GM21737 (cell line): ENCODE measurements at regions not wholly inside any gene's neighbourhood (a gene's known extent, or its start where the extent isn't known, plus 50 kb on each side); places are given as distances from the start of the nearest gene placed in this dataset.

Experiments used
- ATAC-seq: cut with Tn5 transposase; IDR thresholded peaks from one replicate; pipeline ENCODE4 v1.9.1; 2021; ENCODE audit warnings: mild to moderate bottlenecking, moderate library complexity; ENCODE audit not compliant: unreplicated experiment

GRCh38 chr12:107223821-107224220 is 130.5 kb upstream of the CRY1 start:
- ATAC-seq: no peak

DNA sequence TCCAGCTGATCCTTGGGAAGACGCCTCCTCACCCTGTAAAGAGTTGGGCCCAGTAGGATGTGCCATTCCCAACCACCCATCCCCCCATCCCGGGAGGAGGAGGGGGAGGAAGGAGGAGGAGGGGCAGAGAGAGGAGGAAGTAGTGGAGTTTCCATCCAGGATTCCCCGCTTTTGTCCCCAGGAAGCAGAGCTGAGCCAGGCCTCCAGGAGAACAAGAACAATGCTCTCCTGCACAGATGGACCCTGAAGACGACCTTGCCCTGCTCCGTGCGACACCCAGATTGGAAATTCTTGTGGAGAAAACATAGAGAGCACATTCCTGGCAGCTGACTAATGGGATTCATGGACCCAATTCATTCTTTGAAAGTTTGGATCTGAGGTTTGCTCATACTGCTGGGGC is 132.3 kb upstream of the CRY1 start:
- no peak for ATAC-seq

DNA sequence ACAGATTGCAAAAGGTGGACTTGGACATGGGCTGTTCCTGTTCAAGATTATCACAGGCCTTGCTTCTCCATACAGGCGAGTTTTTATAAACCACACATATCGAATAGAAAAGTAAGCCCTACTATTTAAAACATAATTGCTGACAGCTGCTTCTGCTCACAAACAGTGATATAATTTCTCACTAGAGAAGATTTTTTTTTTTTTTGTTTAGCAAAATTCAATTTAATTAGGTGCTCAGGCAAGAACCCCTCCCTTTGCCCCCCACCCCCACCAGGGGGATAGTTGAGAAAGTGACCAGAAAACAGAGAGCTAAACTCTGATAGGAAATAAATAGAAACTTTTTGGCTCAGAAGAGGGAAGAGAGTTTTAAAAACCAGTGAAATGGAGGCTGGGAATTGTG is 132.8 kb upstream of the CRY1 start:
- ATAC-seq: no peak

DNA sequence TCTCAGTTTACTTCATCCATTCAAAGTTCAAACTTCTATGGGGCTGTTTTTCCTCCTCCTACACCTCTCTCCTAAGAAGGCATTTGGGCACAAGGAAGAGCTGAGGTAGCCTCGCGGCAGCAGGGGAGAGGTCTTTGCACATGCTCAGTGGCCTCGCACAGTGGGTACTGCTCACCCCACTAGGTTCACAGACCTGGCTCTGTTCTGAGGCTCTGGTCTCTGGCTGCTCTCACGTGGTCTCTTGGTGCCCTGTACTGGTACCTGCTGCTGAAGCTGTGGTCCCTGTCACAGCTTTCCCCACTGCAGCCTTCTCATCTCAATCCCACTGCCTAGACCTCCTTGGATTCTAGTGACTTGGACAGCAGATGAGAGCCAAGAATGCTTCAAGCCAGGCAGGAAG is 134.7 kb upstream of the CRY1 start:
- no peak for ATAC-seq

DNA sequence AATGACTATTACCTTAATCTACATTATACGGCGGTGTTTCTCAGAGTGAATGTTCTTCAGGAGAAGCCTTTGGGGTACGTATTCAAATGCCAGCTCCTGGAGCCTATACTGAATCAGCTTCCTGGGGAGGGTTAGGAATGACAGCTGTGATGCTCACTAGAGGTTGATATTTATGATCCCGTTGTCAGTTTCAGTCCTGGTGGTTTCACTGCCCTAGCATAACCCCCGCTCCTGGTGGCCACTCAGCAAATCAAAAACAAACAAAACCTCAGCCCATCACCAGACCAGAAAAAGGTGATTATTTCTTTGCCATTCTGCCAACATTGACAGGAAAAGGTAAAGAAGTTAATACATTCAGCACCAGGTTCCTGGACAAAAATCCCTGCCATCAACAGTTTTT is 136.5 kb upstream of the CRY1 start:
- ATAC-seq: no peak

DNA sequence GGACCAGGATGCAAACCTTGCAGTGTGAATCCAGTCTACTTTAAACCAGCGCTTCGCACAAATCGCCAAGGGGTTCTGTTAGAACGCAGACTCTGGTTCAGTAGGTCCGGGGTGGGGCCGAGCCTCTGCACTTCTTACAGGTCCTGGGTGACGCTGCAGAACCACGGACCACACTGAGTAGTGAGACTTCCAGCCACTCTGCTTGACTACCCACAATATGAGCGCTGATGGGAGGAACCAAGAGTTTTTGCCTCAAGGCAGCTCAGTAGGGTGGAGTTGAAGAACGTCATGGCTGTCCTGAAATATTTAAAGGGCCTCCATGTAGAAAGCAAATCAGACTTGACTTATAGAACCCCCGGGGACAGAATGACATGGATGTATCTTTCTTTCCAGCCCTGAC is 138.0 kb upstream of the CRY1 start:
- no peak for ATAC-seq

GRCh38 chr12:107233551-107233950 is 140.2 kb upstream of the CRY1 start:
- no peak for ATAC-seq

GRCh38 chr12:107235600-107235999 is 142.3 kb upstream of the CRY1 start:
- ATAC-seq: no peak

DNA sequence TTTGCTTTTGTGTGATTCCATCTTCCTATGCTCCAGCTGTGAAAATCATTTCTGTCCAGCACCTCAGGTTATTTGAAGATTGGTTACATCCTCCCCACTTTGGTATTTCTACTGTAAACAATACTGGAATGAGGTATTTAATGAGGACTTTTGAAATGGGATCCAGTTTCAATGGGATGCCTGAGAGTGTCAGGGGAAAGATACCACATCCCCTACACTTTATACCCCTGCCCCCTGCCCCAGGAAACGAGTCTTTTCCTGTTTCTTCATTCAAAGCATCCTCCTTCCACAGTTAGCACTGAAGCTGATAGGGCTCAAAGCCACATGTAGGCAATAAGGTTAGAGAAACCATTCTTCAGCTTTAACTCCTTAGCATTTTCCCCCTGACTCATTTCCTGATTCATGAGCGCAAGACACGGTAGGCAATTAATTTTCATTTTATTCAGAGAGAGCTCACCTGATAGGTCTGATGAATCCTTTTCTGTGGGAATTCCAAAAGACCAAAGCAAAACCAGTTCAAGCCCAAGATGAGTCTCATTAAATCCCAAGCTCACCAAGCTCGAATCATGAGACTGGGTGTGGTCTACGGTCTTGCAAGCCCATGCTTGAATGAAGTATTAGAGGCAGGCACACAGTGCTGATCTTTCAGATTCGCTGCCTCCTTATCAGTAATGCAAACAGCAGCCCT is 143.6 kb upstream of the CRY1 start:
- no peak for ATAC-seq

DNA sequence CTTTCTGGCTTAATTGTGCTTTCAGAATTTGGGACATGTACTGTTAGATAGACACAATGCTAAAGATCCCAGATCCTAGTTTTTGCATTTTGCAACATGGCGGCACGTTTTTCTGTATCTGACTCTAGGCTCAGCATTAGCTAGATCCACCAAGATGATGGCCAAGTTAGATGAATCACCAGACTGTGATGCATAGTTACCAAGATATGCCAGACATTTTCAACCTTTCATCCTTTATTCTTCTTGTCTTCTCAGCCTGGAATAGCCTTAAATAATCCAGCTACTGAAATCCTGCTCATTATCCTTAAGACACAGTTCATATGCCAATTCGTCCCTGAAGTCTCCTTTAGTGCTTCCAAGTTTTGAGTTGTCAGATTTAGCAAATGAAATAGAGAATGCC is 144.9 kb upstream of the CRY1 start:
- no peak for ATAC-seq

DNA sequence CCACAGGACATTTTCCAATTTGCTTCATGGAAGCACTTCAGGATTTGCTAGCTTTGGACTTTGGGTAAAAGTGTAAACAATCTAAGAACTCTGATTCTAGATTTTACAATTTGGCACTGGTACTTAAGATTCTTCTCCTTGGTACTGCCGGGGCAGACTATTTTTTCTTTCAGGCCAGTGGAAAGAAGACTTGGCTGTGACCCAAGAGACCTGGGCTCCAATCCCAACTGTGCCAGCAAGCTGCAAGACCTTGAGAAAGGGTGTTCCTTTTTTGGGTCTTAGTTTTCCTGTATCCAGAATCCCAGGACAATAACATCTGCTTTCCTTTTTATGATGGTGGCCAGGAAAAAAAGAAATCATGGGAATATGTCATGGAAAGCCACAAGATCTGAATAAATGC is 148.1 kb upstream of the CRY1 start:
- no peak for ATAC-seq

DNA sequence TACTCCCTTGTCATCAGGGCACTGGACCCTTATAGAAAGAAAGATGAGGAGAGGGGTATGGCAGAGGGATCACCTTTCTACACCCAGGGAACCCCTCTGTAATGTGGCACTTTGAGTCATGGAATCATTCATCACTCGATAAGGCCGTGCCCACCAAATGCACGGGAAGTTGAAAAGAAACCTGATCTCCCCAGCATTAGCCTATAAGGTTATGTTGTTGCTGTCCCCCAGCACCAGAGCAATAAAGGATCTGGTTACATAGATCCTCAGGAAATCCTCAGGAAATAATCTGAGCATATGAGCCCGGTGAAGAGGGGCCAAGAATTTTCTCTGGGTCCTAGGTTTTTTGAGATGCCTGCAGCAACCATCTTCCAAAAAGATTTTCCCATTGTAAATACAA is 148.8 kb upstream of the CRY1 start:
- ATAC-seq: no peak

GRCh38 chr12:107243341-107243740 is 150.0 kb upstream of the CRY1 start:
- ATAC-seq: no peak

DNA sequence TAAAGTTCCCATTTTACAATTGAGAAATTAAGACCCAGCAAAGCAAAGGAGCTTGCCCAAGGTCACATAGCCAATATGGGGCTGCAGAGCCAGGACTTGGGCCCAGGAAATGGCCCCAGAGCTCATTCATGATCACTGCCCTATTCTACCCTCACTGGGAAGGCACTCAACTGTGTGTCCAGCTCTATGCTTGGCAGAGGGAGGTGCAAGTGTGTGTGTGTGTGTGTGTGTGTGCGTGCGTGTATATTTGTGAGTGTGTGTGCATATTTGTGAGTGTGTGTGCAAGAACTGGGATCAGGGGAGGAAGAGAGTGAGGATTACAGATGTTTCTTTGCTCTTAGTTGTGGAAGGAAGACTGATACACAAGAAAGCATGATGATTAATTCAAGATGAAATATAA is 151.2 kb upstream of the CRY1 start:
- ATAC-seq: no peak

DNA sequence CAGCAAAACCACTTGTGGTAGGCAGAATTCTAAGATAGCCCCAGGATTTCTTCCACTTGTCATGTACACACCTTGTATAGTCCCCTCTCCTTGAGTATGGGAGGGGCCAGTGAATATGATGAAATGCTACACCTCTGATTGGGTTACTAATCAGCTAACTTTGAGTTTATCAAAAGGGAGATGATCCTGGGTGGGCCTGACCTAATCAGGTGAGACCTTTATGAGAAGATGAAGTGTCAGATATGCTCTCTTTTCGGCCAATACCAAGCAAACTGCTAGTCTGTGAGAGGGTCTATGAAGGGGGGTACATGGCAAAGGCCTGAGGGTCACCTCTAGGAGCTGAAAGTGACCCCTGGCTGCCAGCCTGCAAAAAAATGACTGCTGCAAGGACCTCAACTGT is 154.3 kb upstream of the CRY1 start:
- ATAC-seq: no peak

DNA sequence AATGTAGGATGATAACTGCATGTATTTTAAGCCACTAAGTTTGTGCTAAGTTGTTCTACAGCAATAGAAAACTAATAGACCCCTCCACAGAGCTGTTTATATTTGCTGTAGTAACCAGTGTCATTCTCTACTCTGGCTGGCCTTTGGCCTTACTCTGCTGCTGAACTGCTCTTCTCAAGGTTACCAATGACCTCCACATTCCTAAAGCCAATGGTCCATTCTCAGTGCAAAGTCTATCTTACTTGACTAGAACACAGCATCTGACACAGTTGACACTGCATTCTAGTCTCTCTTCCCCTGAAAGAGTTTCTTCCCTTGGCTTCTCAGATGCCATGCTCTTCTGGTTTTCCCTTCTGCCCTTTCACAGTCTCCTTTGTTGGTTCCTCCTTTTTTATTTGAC is 154.8 kb upstream of the CRY1 start:
- ATAC-seq: no peak

- no peak for ATAC-seq
Observed at GRCh38 chr12:107251288-107251687, 157.9 kb upstream of the CRY1 start.

GRCh38 chr12:107253361-107253760 is 160.0 kb upstream of the CRY1 start:
- no peak for ATAC-seq

- ATAC-seq: no peak
Observed at GRCh38 chr12:107254258-107254856, 161.0 kb upstream of the CRY1 start.

DNA sequence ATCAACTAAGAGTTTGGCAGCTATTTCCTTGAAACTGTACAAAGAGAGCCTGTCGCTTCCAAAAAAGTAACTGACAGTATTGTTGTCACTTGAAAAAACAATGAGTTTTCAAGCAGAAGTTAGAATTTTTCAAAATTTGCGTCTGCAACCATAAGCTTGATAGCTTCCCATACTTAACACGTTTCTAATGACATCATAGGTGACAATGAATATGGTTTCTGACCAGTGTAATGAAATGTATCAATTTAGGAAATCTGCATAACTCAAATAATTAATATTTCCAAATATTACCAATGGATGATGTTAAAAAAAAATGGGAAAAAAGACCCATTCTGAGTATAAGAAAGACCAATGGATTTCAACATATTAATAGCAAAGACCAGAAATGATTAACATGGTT is 165.4 kb upstream of the CRY1 start:
- ATAC-seq: no peak

- ATAC-seq: no peak
Observed at GRCh38 chr12:107263980-107264379, 170.6 kb upstream of the CRY1 start.

DNA sequence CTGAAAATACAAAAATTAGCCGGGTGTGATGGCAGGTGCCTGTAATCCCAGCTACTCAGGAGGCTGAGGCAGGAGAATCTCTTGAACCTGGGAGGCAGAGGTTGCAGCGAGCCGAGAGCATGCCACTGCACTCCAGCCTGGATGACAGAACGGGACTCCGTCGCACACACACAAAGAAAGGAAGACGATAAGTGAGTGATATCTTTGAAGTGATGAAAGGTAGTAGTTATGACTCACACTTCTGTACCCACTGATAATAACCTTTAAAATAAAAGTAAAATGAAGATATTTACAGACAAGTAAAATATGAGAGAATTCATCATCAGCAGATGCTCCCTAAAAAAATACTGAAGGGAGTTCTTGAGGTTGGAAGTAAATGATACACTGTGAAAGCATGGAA is 171.3 kb upstream of the CRY1 start:
- ATAC-seq: no peak

DNA sequence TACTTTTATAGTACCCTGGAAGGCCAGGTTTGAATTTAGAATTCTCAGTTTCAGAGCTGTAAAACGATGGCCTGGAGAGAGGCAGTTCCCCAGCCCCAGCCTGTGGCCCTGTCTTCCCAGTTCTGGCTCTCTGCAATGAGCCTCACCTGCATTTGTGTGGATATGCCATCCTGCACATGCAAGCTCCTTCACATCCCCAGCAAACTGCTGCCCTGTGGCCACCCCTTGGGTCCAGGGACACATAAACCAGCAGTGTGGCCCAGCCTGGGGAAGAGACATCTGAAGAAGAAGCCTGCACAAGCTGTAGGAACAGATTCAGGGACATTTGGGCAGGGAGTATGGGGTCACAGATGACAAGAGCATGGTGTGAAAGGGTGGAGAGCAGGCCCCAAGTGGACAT is 174.3 kb upstream of the CRY1 start:
- ATAC-seq: no peak
